ENCODE measurements at regions not wholly inside any gene's neighbourhood (a gene's known extent, or its start where the extent isn't known, plus 50 kb on each side); places are given as distances from the start of the nearest gene placed in this dataset.
A peak's percentile ranks its signal among the peaks of the same experiment; 100 is the strongest.

DNA sequence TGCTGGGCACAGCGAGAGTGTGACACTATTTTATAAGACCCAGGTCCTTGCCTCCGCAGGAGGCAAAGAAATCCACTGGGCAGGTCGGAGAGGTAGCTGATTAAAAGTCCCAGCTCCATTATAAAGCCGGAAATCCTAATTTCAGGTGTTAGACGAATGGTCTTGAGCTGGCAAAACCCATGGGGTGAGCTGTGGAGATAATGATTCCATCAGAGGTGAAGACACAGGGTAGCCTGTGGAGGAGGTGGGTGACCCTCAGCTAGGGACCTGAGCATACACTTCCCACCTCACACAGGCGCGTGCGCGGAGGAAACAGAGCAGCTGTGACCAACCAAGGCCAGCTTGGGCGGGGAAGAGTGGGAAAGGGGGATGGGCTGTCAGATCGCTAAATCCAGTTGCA is 201.7 kb upstream of the CXCR4 start:
- CTCF ChIA-PET, result interaction anchor here (0.9 to 1.8 kb wide), 4 partner anchors 38 to 108 kb away, joined by 3 to 6 read pairs (median 6); no protein-coding TSS in a partner anchor
- H3K4me3 ChIP-seq, result no peak overlapping the region

More for the DNA sequence above, 201.7 kb upstream of the CXCR4 start:
- H3K27me3 ChIP-seq (replicated peaks in 1 of 2; ENCODE audit: control insufficient read depth in 2 of 2, insufficient read depth in 2 of 2, low read length in 1 of 2), result no peaks in the 10 kb centered on the region
- no TSS peak for BruUV-seq (replicated peaks)
- no peak overlapping the region for H3K9ac ChIP-seq (ENCODE audit: control insufficient read depth, insufficient read depth, low read length)
- FAIRE-seq (no peak), DNase-seq (ENCODE audit: low read depth, low spot score) (no peak), ATAC-seq (peak; percentile 16)
- SMC1A ChIA-PET (ENCODE audit: uncharacterized antibody, unreplicated experiment), result interaction anchor here (0.6 to 2.9 kb wide), 23 partner anchors 8 to 265 kb away, joined by 3 to 25 read pairs (median 5); no protein-coding TSS in a partner anchor
- peaks cover 9% of the 10 kb centered on the region for H3K4me1 ChIP-seq (ENCODE audit: control insufficient read depth, insufficient read depth, low read length)
- H3K9me3 ChIP-seq (replicated peaks; ENCODE audit: control insufficient read depth, insufficient read depth, low read length), result no peaks in the 10 kb centered on the region; the same call in 2 of the 3 replicates
- WGBS (ENCODE audit: insufficient coverage, insufficient replicate concordance, low lambda C conversion rate, missing lambda C conversion rate), result 81% methylated on average over 11 of the region's 11 CpGs
- H3K27ac ChIP-seq (ENCODE audit: control insufficient read depth, insufficient read depth), result no peak overlapping the region
- intact Hi-C loops (cut with micrococcal nuclease; ENCODE audit: unreplicated experiment) (no loop called here), in situ Hi-C loops (cut with MboI) (no loop called here)
- TF ChIP-seq CEBPB (IDR thresholded peaks at IDR 0.05; ENCODE audit: borderline replicate concordance in 1 of 2, low read depth in 2 of 2, low read length in 2 of 2), result no peak
- TF ChIP-seq, protein P1, sequence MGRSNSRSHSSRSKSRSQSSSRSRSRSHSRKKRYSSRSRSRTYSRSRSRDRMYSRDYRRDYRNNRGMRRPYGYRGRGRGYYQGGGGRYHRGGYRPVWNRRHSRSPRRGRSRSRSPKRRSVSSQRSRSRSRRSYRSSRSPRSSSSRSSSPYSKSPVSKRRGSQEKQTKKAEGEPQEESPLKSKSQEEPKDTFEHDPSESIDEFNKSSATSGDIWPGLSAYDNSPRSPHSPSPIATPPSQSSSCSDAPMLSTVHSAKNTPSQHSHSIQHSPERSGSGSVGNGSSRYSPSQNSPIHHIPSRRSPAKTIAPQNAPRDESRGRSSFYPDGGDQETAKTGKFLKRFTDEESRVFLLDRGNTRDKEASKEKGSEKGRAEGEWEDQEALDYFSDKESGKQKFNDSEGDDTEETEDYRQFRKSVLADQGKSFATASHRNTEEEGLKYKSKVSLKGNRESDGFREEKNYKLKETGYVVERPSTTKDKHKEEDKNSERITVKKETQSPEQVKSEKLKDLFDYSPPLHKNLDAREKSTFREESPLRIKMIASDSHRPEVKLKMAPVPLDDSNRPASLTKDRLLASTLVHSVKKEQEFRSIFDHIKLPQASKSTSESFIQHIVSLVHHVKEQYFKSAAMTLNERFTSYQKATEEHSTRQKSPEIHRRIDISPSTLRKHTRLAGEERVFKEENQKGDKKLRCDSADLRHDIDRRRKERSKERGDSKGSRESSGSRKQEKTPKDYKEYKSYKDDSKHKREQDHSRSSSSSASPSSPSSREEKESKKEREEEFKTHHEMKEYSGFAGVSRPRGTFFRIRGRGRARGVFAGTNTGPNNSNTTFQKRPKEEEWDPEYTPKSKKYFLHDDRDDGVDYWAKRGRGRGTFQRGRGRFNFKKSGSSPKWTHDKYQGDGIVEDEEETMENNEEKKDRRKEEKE (IDR thresholded peaks at IDR 0.05), result no peak
- no peak overlapping the region for H3K4me2 ChIP-seq (ENCODE audit: control insufficient read depth, insufficient read depth)
- no peaks in the 10 kb centered on the region for H3K79me2 ChIP-seq (ENCODE audit: control insufficient read depth, insufficient read depth, low read length)
- no peaks in the 10 kb centered on the region for H3K36me3 ChIP-seq (ENCODE audit: control insufficient read depth in 2 of 2, insufficient read depth in 2 of 2, low read length in 1 of 2)
- H4K20me1 ChIP-seq (ENCODE audit: control insufficient read depth, insufficient read depth), result no peaks in the 10 kb centered on the region
- RAD21 ChIA-PET (ENCODE audit: unreplicated experiment), result interaction anchor here (0.8 to 2.2 kb wide), 17 partner anchors 8 to 403 kb away, joined by 3 to 18 read pairs (median 3); no protein-coding TSS in a partner anchor
- H2AFZ ChIP-seq (ENCODE audit: control insufficient read depth, low read depth, low read length), result no peak overlapping the region
- POLR2A ChIA-PET, result interaction anchor here (0.6 to 2.0 kb wide), 13 partner anchors 8 to 269 kb away, joined by 3 to 7 read pairs (median 4); no protein-coding TSS in a partner anchor

All from GM12878 (cell line).